ENCODE measurements at regions not wholly inside any gene's neighbourhood (a gene's known extent, or its start where the extent isn't known, plus 50 kb on each side); places are given as distances from the start of the nearest gene placed in this dataset.

- no peak for DNase-seq
- no peaks in the 10 kb centered on the region for H4K20me1 ChIP-seq (ENCODE audit: insufficient read depth)
- in situ Hi-C loops (cut with MboI), result no loop called here
These were observed 681.6 kb upstream of the ANO3 start for GRCh38 chr11:25650319-25650718.

GRCh38 chr11:25655636-25656035 is 676.3 kb upstream of the ANO3 start:
- Histone ChIP-seq H3K9me2 (ENCODE audit: insufficient read depth) (no peaks in the 10 kb centered on the region), H4K20me1 (ENCODE audit: insufficient read depth) (no peaks in the 10 kb centered on the region), H3K9ac (no peak overlapping the region), H2AFZ (no peak overlapping the region), H3K27ac (no peak overlapping the region), H3K79me2 (ENCODE audit: insufficient read depth) (no peaks in the 10 kb centered on the region), H3K9me3 (ENCODE audit: low read depth) (no peaks in the 10 kb centered on the region), H3K36me3 (ENCODE audit: low read depth) (no peaks in the 10 kb centered on the region), H3F3A (ENCODE audit: insufficient read depth) (no peaks in the 10 kb centered on the region), H3K27me3 (replicated peaks; ENCODE audit: insufficient read depth) (no peaks in the 10 kb centered on the region), H3K4me2 (ENCODE audit: unreplicated experiment) (no peak overlapping the region), H3K4me3 (no peak overlapping the region), H3K4me1 (ENCODE audit: insufficient read depth) (no peaks in the 10 kb centered on the region)
- in situ Hi-C loops (cut with MboI), result no loop called here
- 0 to 8% methylated on average over 2 of the region's 2 CpGs for WGBS, 2 experiments (ENCODE audit: low coverage in 1 of 2, low lambda C conversion rate in 2 of 2, missing lambda C conversion rate in 2 of 2)
- no peak for DNase-seq
- TF ChIP-seq EZH2 (IDR thresholded peaks at IDR 0.05; ENCODE audit: insufficient read depth, poor library complexity, severe bottlenecking), result no peak
- TF ChIP-seq EZH2phosphoT487 (IDR thresholded peaks at IDR 0.05; ENCODE audit: insufficient read depth, low read depth), result no peak

More at GRCh38 chr11:25650319-25650718, 681.6 kb upstream of the ANO3 start:
- Histone ChIP-seq H2AFZ (no peak overlapping the region), H3K4me1 (ENCODE audit: insufficient read depth) (no peaks in the 10 kb centered on the region), H3K9me2 (ENCODE audit: insufficient read depth) (no peaks in the 10 kb centered on the region), H3K4me3 (no peak overlapping the region), H3K9me3 (ENCODE audit: low read depth) (no peaks in the 10 kb centered on the region), H3F3A (ENCODE audit: insufficient read depth) (no peaks in the 10 kb centered on the region), H3K27ac (no peak overlapping the region), H3K4me2 (ENCODE audit: unreplicated experiment) (no peak overlapping the region), H3K36me3 (ENCODE audit: low read depth) (no peaks in the 10 kb centered on the region), H3K79me2 (ENCODE audit: insufficient read depth) (no peaks in the 10 kb centered on the region), H3K9ac (no peak overlapping the region), H3K27me3 (replicated peaks; ENCODE audit: insufficient read depth) (no peaks in the 10 kb centered on the region)
- 85 to 92% methylated on average over 12 of the region's 12 CpGs for WGBS, 2 experiments (ENCODE audit: low coverage in 1 of 2, low lambda C conversion rate in 2 of 2, missing lambda C conversion rate in 2 of 2)
- TF ChIP-seq EZH2 (IDR thresholded peaks at IDR 0.05; ENCODE audit: insufficient read depth, poor library complexity, severe bottlenecking), result no peak
- TF ChIP-seq EZH2phosphoT487 (IDR thresholded peaks at IDR 0.05; ENCODE audit: insufficient read depth, low read depth), result no peak

- no peak for DNase-seq
- no peak overlapping the region for H3K9ac ChIP-seq
- H3K9me2 ChIP-seq (ENCODE audit: insufficient read depth), result no peaks in the 10 kb centered on the region
- in situ Hi-C loops (cut with MboI), result no loop called here
- H3K79me2 ChIP-seq (ENCODE audit: insufficient read depth), result no peaks in the 10 kb centered on the region
- no peaks in the 10 kb centered on the region for H3K27me3 ChIP-seq (replicated peaks; ENCODE audit: insufficient read depth)
- H3K4me1 ChIP-seq (ENCODE audit: insufficient read depth), result no peaks in the 10 kb centered on the region
- no peak overlapping the region for H3K27ac ChIP-seq
- no peaks in the 10 kb centered on the region for H3K36me3 ChIP-seq (ENCODE audit: low read depth)
- TF ChIP-seq EZH2phosphoT487 (IDR thresholded peaks at IDR 0.05; ENCODE audit: insufficient read depth, low read depth) (no peak), EZH2 (IDR thresholded peaks at IDR 0.05; ENCODE audit: insufficient read depth, poor library complexity, severe bottlenecking) (no peak)
- no peak overlapping the region for H3K4me3 ChIP-seq
- H3F3A ChIP-seq (ENCODE audit: insufficient read depth), result no peaks in the 10 kb centered on the region
- 16 to 31% methylated on average over 2 of the region's 2 CpGs for WGBS, 2 experiments (ENCODE audit: low coverage in 1 of 2, low lambda C conversion rate in 2 of 2, missing lambda C conversion rate in 2 of 2)
- no peaks in the 10 kb centered on the region for H4K20me1 ChIP-seq (ENCODE audit: insufficient read depth)
- H2AFZ ChIP-seq, result no peak overlapping the region
- no peaks in the 10 kb centered on the region for H3K9me3 ChIP-seq (ENCODE audit: low read depth)
- no peak overlapping the region for H3K4me2 ChIP-seq (ENCODE audit: unreplicated experiment)
These were observed 673.0 kb upstream of the ANO3 start for GRCh38 chr11:25658916-25659315.

- Histone ChIP-seq H3K36me3 (ENCODE audit: low read depth) (no peaks in the 10 kb centered on the region), H3K9ac (no peak overlapping the region), H3K4me1 (ENCODE audit: insufficient read depth) (no peaks in the 10 kb centered on the region), H3K27me3 (replicated peaks; ENCODE audit: insufficient read depth) (no peaks in the 10 kb centered on the region), H2AFZ (no peak overlapping the region), H3K27ac (no peak overlapping the region), H3K4me2 (ENCODE audit: unreplicated experiment) (no peak overlapping the region), H3F3A (ENCODE audit: insufficient read depth) (no peaks in the 10 kb centered on the region), H4K20me1 (ENCODE audit: insufficient read depth) (no peaks in the 10 kb centered on the region), H3K9me2 (ENCODE audit: insufficient read depth) (no peaks in the 10 kb centered on the region), H3K9me3 (ENCODE audit: low read depth) (no peaks in the 10 kb centered on the region), H3K79me2 (ENCODE audit: insufficient read depth) (no peaks in the 10 kb centered on the region), H3K4me3 (no peak overlapping the region)
- TF ChIP-seq EZH2phosphoT487 (IDR thresholded peaks at IDR 0.05; ENCODE audit: insufficient read depth, low read depth), result no peak
- in situ Hi-C loops (cut with MboI), result no loop called here
- 15 to 18% methylated on average over 3 of the region's 3 CpGs for WGBS, 2 experiments (ENCODE audit: low coverage in 1 of 2, low lambda C conversion rate in 2 of 2, missing lambda C conversion rate in 2 of 2)
- no peak for DNase-seq
These were observed 672.2 kb upstream of the ANO3 start for GRCh38 chr11:25659706-25660105.

DNA sequence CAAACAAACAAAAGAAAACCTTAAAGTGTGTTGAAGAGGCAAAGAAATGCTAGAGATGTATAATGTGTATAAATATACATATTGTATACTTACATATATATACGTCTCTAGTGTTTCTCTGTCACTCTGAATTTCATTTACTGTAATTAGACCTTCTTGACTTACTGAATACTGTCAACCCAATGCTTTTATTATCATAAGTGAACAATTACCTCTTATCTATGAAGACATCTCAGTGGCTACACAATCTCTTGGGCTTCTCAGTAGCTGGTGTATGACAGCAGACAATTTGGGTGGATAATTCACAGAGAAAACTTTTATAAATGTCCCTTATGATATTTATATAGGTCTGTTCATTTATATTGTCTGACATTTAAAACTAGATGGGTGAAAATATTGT is 664.1 kb upstream of the ANO3 start:
- no peak for TF ChIP-seq EZH2 (IDR thresholded peaks at IDR 0.05; ENCODE audit: insufficient read depth, poor library complexity, severe bottlenecking)
- no peak for TF ChIP-seq EZH2phosphoT487 (IDR thresholded peaks at IDR 0.05; ENCODE audit: insufficient read depth, low read depth)
- no peaks in the 10 kb centered on the region for H3K4me1 ChIP-seq (ENCODE audit: insufficient read depth)
- H4K20me1 ChIP-seq (ENCODE audit: insufficient read depth), result no peaks in the 10 kb centered on the region
- no peaks in the 10 kb centered on the region for H3K9me3 ChIP-seq (ENCODE audit: low read depth)
- no peaks in the 10 kb centered on the region for H3K36me3 ChIP-seq (ENCODE audit: low read depth)
- H3K79me2 ChIP-seq (ENCODE audit: insufficient read depth), result no peaks in the 10 kb centered on the region
- H3K27ac ChIP-seq, result no peak overlapping the region
- no peak overlapping the region for H3K4me2 ChIP-seq (ENCODE audit: unreplicated experiment)
- H2AFZ ChIP-seq, result no peak overlapping the region
- no peak overlapping the region for H3K9ac ChIP-seq
- in situ Hi-C loops (cut with MboI), result no loop called here
- WGBS, 2 experiments (ENCODE audit: low coverage in 1 of 2, low lambda C conversion rate in 2 of 2, missing lambda C conversion rate in 2 of 2), result 29 to 30% methylated on average over 1 of the region's 1 CpG
- no peaks in the 10 kb centered on the region for H3K9me2 ChIP-seq (ENCODE audit: insufficient read depth)
- no peak overlapping the region for H3K4me3 ChIP-seq
- DNase-seq, result no peak
- H3K27me3 ChIP-seq (replicated peaks; ENCODE audit: insufficient read depth), result no peaks in the 10 kb centered on the region
- H3F3A ChIP-seq (ENCODE audit: insufficient read depth), result no peaks in the 10 kb centered on the region

Data from GM23248 (cell line).